ENCODE measurements at regions not wholly inside any gene's neighbourhood (a gene's known extent, or its start where the extent isn't known, plus 50 kb on each side); places are given as distances from the start of the nearest gene placed in this dataset.

- no peaks in the 10 kb centered on the region for H3K4me1 Mint-ChIP-seq (ENCODE audit: low read depth, unreplicated experiment)
- Histone ChIP-seq H3K9me3 (no peaks in the 10 kb centered on the region), H3K4me1 (no peaks in the 10 kb centered on the region), H3K4me3 (ENCODE audit: low read depth, low read length) (no peak overlapping the region), H3K36me3 (ENCODE audit: control insufficient read depth, insufficient read depth, low read length) (no peaks in the 10 kb centered on the region), H3K27me3 (replicated peaks; ENCODE audit: control insufficient read depth, insufficient read depth, low read length) (no peaks in the 10 kb centered on the region)
- CTCF ChIA-PET: no interaction called here
- TF ChIP-seq, protein P1, sequence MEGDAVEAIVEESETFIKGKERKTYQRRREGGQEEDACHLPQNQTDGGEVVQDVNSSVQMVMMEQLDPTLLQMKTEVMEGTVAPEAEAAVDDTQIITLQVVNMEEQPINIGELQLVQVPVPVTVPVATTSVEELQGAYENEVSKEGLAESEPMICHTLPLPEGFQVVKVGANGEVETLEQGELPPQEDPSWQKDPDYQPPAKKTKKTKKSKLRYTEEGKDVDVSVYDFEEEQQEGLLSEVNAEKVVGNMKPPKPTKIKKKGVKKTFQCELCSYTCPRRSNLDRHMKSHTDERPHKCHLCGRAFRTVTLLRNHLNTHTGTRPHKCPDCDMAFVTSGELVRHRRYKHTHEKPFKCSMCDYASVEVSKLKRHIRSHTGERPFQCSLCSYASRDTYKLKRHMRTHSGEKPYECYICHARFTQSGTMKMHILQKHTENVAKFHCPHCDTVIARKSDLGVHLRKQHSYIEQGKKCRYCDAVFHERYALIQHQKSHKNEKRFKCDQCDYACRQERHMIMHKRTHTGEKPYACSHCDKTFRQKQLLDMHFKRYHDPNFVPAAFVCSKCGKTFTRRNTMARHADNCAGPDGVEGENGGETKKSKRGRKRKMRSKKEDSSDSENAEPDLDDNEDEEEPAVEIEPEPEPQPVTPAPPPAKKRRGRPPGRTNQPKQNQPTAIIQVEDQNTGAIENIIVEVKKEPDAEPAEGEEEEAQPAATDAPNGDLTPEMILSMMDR (IDR thresholded peaks at IDR 0.05; ENCODE audit: insufficient read depth in 1 of 2, low read depth in 1 of 2, low read length in 1 of 2, severe bottlenecking in 1 of 2, unreplicated experiment in 1 of 2): no peak
- no peak for DNase-seq
- H3K9me3 Mint-ChIP-seq (ENCODE audit: unreplicated experiment): no peaks in the 10 kb centered on the region
- H3K27ac Mint-ChIP-seq (ENCODE audit: unreplicated experiment): no peak overlapping the region
- no peaks in the 10 kb centered on the region for H3K36me3 Mint-ChIP-seq (ENCODE audit: insufficient read depth, unreplicated experiment)
- intact Hi-C loops (cut with micrococcal nuclease; ENCODE audit: unreplicated experiment): no loop called here
- BruUV-seq (replicated peaks): no TSS peak
- H3K27me3 Mint-ChIP-seq (ENCODE audit: insufficient read depth, unreplicated experiment): no peaks in the 10 kb centered on the region
- POLR2A ChIA-PET: no interaction called here
- H3K4me3 Mint-ChIP-seq (ENCODE audit: unreplicated experiment): no peak overlapping the region
These were observed 438.5 kb upstream of the TCF4 start for GRCh38 chr18:56026509-56026908.

DNA sequence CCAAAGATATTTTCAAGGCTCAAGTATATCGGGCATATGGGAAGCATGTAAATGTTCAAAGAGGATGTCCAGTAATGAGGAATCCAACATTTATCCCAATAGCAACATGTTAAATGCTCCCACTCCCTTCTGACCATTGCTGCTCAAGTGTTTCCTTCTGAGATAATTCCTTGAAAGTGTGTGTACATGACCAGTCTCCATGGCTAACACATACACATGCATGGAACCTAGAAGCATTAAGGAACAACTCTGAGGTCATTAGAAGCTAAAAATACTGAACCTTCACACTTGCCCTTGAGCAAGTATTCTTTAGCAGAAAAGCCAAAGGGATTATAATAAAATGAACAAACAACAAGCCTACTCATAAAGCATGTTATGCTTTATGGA lies 433.8 kb upstream of the TCF4 start:
- peaks cover 3% of the 10 kb centered on the region for H3K27me3 Mint-ChIP-seq (ENCODE audit: insufficient read depth, unreplicated experiment)
- no peaks in the 10 kb centered on the region for H3K36me3 ChIP-seq (ENCODE audit: control insufficient read depth, insufficient read depth, low read length)
- no peaks in the 10 kb centered on the region for H3K4me1 ChIP-seq
- H3K27me3 ChIP-seq (replicated peaks; ENCODE audit: control insufficient read depth, insufficient read depth, low read length): no peaks in the 10 kb centered on the region
- no TSS peak for BruUV-seq (replicated peaks)
- TF ChIP-seq, protein P1 (IDR thresholded peaks at IDR 0.05; ENCODE audit: insufficient read depth in 1 of 2, low read depth in 1 of 2, low read length in 1 of 2, severe bottlenecking in 1 of 2, unreplicated experiment in 1 of 2): no peak
- H3K4me3 Mint-ChIP-seq (ENCODE audit: unreplicated experiment): no peak overlapping the region
- H3K4me1 Mint-ChIP-seq (ENCODE audit: low read depth, unreplicated experiment): peaks cover 6% of the 10 kb centered on the region
- H3K9me3 Mint-ChIP-seq (ENCODE audit: unreplicated experiment): no peaks in the 10 kb centered on the region
- no peak overlapping the region for H3K27ac Mint-ChIP-seq (ENCODE audit: unreplicated experiment)
- H3K36me3 Mint-ChIP-seq (ENCODE audit: insufficient read depth, unreplicated experiment): no peaks in the 10 kb centered on the region
- DNase-seq: no peak
- H3K9me3 ChIP-seq: no peaks in the 10 kb centered on the region
- no peak overlapping the region for H3K4me3 ChIP-seq (ENCODE audit: low read depth, low read length)
- POLR2A ChIA-PET: no interaction called here
- intact Hi-C loops (cut with micrococcal nuclease; ENCODE audit: unreplicated experiment): no loop called here
- CTCF ChIA-PET: no interaction called here

- Histone ChIP-seq H3K36me3 (ENCODE audit: control insufficient read depth, insufficient read depth, low read length) (no peaks in the 10 kb centered on the region), H3K4me3 (ENCODE audit: low read depth, low read length) (no peak overlapping the region), H3K4me1 (no peaks in the 10 kb centered on the region), H3K9me3 (no peaks in the 10 kb centered on the region), H3K27me3 (replicated peaks; ENCODE audit: control insufficient read depth, insufficient read depth, low read length) (no peaks in the 10 kb centered on the region)
- intact Hi-C loops (cut with micrococcal nuclease; ENCODE audit: unreplicated experiment): no loop called here
- peaks cover 3% of the 10 kb centered on the region for H3K27me3 Mint-ChIP-seq (ENCODE audit: insufficient read depth, unreplicated experiment)
- H3K4me1 Mint-ChIP-seq (ENCODE audit: low read depth, unreplicated experiment): peaks cover 6% of the 10 kb centered on the region
- H3K9me3 Mint-ChIP-seq (ENCODE audit: unreplicated experiment): no peaks in the 10 kb centered on the region
- CTCF ChIA-PET: no interaction called here
- no peak overlapping the region for H3K4me3 Mint-ChIP-seq (ENCODE audit: unreplicated experiment)
- POLR2A ChIA-PET: no interaction called here
- BruUV-seq (replicated peaks): no TSS peak
- DNase-seq: no peak
- H3K36me3 Mint-ChIP-seq (ENCODE audit: insufficient read depth, unreplicated experiment): no peaks in the 10 kb centered on the region
- no peak overlapping the region for H3K27ac Mint-ChIP-seq (ENCODE audit: unreplicated experiment)
- TF ChIP-seq, protein P1 (IDR thresholded peaks at IDR 0.05; ENCODE audit: insufficient read depth in 1 of 2, low read depth in 1 of 2, low read length in 1 of 2, severe bottlenecking in 1 of 2, unreplicated experiment in 1 of 2): no peak
These were observed 433.3 kb upstream of the TCF4 start for GRCh38 chr18:56021136-56021808.

Measured in Caco-2 (cell line).